Right lobe of liver (tissue), 6 donors: ENCODE measurements at regions not wholly inside any gene's neighbourhood (a gene's known extent, or its start where the extent isn't known, plus 50 kb on each side); places are given as distances from the start of the nearest gene placed in this dataset.

Experiments
- ATAC-seq, 4 donors: fragments of 200-7000 bp; cut with Tn5 transposase; one replicate each; pipeline ENCODE4 v1.9.1; 2020; ENCODE audit warnings: mild to moderate bottlenecking in 4 of 4, moderate library complexity in 4 of 4
- DNase-seq, 3 donors: peaks; one replicate each; pipeline ENCODE4 v3.0.0-alpha.2; 2020
- H3K27ac ChIP-seq, 3 donors: fragments of 200-600 bp; one replicate each; pipeline ENCODE4 v1.8.0; 2022
- H3K27me3 ChIP-seq, 2 donors: fragments of 200-600 bp; one replicate each; pipeline ENCODE4 v1.8.0; 2022
- H3K36me3 ChIP-seq, 4 donors: fragments of 200-600 bp; sonication (generic) in 1 of 4; one replicate each; pipeline versions ENCODE4 v1.5.1 to v1.8.0; 2017 to 2022; ENCODE audit warnings: control low read depth in 1 of 4
- H3K4me1 ChIP-seq, 4 donors: fragments of 200-600 bp; sonication (generic) in 1 of 4; one replicate each; pipeline versions ENCODE4 v1.5.1 to v1.8.0; 2017 to 2022; ENCODE audit warnings: control low read depth in 1 of 4
- H3K4me3 ChIP-seq, 3 donors: fragments of 200-600 bp; one replicate each; pipeline ENCODE4 v1.8.0; 2022
- H3K9me3 ChIP-seq, 4 donors: fragments of 200-600 bp; sonication (generic) in 1 of 4; one replicate each; pipeline versions ENCODE4 v1.5.1 to v1.8.0; 2017 to 2022; ENCODE audit warnings: control low read depth in 1 of 4
- CTCF ChIP-seq, 4 donors: fragments of 200-600 bp in 3 of 4; fragments of 450-650 bp in 1 of 4; IDR thresholded peaks; one replicate each; pipeline versions ENCODE4 v1.5.1 to v1.8.0; 2016 to 2022; ENCODE audit warnings: antibody characterized with exemption in 4 of 4, mild to moderate bottlenecking in 2 of 4
- POLR2A ChIP-seq: fragments of 450-650 bp; IDR thresholded peaks from one replicate; pipeline ENCODE4 v1.6.1; 2017; ENCODE audit warnings: antibody characterized with exemption, mild to moderate bottlenecking
- WGBS: methylation state at CpG from one replicate; pipeline ENCODE4 v1.1.6; 2018; ENCODE audit warnings: low coverage, low lambda C conversion rate; ENCODE audit not compliant: insufficient coverage; ENCODE audit errors: missing lambda C conversion rate; 5-methylcytosine and 5-hydroxymethylcytosine counted together
- intact Hi-C, 2 donors: fragments of 100-400 bp; cut with DNase I; formaldehyde crosslinking; loops; one replicate each; pipeline versions ENCODE4 v1.11.2 to v1.14.1; 2022
- donor health status: DM: no; HTN: yes; CAD: no.
- donor health status: DM: no; HTN: no; CAD: no.
- donor health status: DM: no; HTN: no; CAD: no.
- donor health status: DM: no; HTN: yes; CAD: no.
- donor health status: DM: no; HTN: yes; CAD: no.

- intact Hi-C loops = no loop called here
- Histone ChIP-seq H3K36me3 (no peaks in the 10 kb centered on the region), H3K27ac (no peak overlapping the region)
Observed at GRCh38 chr11:122186439-122187080, 70.5 kb upstream of the BLID start.

GRCh38 chr11:122183933-122184332 lies 67.9 kb upstream of the BLID start:
- intact Hi-C loops = no loop called here
- Histone ChIP-seq H3K9me3 (peaks cover 0 to 6% (median 2%) of the 10 kb centered on the region in 4 donors), H3K4me1 (no peaks in the 10 kb centered on the region), H3K27ac (no peak overlapping the region), H3K4me3 (no peak overlapping the region), H3K27me3 (no peaks in the 10 kb centered on the region), H3K36me3 (no peaks in the 10 kb centered on the region)
- TF ChIP-seq POLR2A = no peak
- TF ChIP-seq CTCF (IDR thresholded peaks at IDR 0.05) = no peak
- no peak for ATAC-seq
- DNase-seq = no peak

More at GRCh38 chr11:122186439-122187080, 70.5 kb upstream of the BLID start:
- DNase-seq (no peak), ATAC-seq (peak; percentile 20 to 88 (median 83))
- Histone ChIP-seq H3K9me3 (peaks cover 0 to 6% (median 2%) of the 10 kb centered on the region in 4 donors), H3K4me3 (no peak overlapping the region), H3K4me1 (no peaks in the 10 kb centered on the region), H3K27me3 (no peaks in the 10 kb centered on the region)
- TF ChIP-seq CTCF (IDR thresholded peaks at IDR 0.05) = no peak
- TF ChIP-seq POLR2A = no peak
- WGBS = 25% methylated on average over 3 of the region's 3 CpGs

- intact Hi-C loops = no loop called here
- Histone ChIP-seq H3K4me1 (no peaks in the 10 kb centered on the region), H3K36me3 (no peaks in the 10 kb centered on the region), H3K27me3 (no peaks in the 10 kb centered on the region), H3K27ac (no peak overlapping the region), H3K4me3 (no peak overlapping the region), H3K9me3 (peaks cover 0 to 6% (median 2%) of the 10 kb centered on the region in 4 donors)
- TF ChIP-seq CTCF (IDR thresholded peaks at IDR 0.05) = no peak
- no peak for TF ChIP-seq POLR2A
- DNase-seq (no peak), ATAC-seq (no peak)
- 83% methylated on average over 1 of the region's 1 CpG for WGBS
Observed at GRCh38 chr11:122181893-122182292, 65.9 kb upstream of the BLID start.

GRCh38 chr11:122181372-122181771 lies 65.4 kb upstream of the BLID start:
- no peaks in the 10 kb centered on the region for H3K4me1 ChIP-seq
- no peak overlapping the region for H3K27ac ChIP-seq
- H3K9me3 ChIP-seq = peaks cover 0 to 6% (median 2%) of the 10 kb centered on the region in 4 donors
- ATAC-seq (no peak), DNase-seq (no peak)
- no peaks in the 10 kb centered on the region for H3K27me3 ChIP-seq
- no peak overlapping the region for H3K4me3 ChIP-seq
- WGBS = 77% methylated on average over 1 of the region's 1 CpG
- no peaks in the 10 kb centered on the region for H3K36me3 ChIP-seq
- intact Hi-C loops = no loop called here
- TF ChIP-seq CTCF (IDR thresholded peaks at IDR 0.05) (no peak), POLR2A (no peak)
